ENCODE measurements at regions not wholly inside any gene's neighbourhood (a gene's known extent, or its start where the extent isn't known, plus 50 kb on each side); places are given as distances from the start of the nearest gene placed in this dataset.

GRCh38 chr12:42683933-42684801 lies 94.6 kb upstream of the PRICKLE1 start:
- Histone ChIP-seq H3K27me3 (no peaks in the 10 kb centered on the region), H3K9me3 (no peaks in the 10 kb centered on the region), H3K4me1 (peaks cover 0 to 9% (median 4%) of the 10 kb centered on the region in 4 donors), H3K27ac (no peak overlapping the region), H3K4me3 (no peak overlapping the region), H3K36me3 (no peaks in the 10 kb centered on the region)
- intact Hi-C loops (cut with DNase I), result no loop called here
- no peak for DNase-seq
- whole genome bisulfite sequencing, 2 donors, result 58 to 67% methylated on average over 4 of the region's 4 CpGs
- TF ChIP-seq EP300 (IDR thresholded peaks at IDR 0.05) (no peak), POLR2A (IDR thresholded peaks at IDR 0.05) (no peak), POLR2AphosphoS5 (IDR thresholded peaks at IDR 0.05) (no peak), CTCF (IDR thresholded peaks at IDR 0.05) (no peak)

- Histone ChIP-seq H3K9me3 (no peaks in the 10 kb centered on the region), H3K4me3 (no peak overlapping the region), H3K27ac (no peak overlapping the region), H3K36me3 (no peaks in the 10 kb centered on the region), H3K4me1 (peaks cover 0 to 17% (median 6%) of the 10 kb centered on the region in 4 donors), H3K27me3 (no peaks in the 10 kb centered on the region)
- WGBS, 2 donors, result 62 to 88% methylated on average over 1 of the region's 1 CpG
- no peak for DNase-seq
- intact Hi-C loops (cut with DNase I), result no loop called here
- TF ChIP-seq POLR2AphosphoS5 (IDR thresholded peaks at IDR 0.05), result no peak
- no peak for TF ChIP-seq CTCF (IDR thresholded peaks at IDR 0.05)
- no peak for TF ChIP-seq POLR2A (IDR thresholded peaks at IDR 0.05)
- no peak for TF ChIP-seq EP300 (IDR thresholded peaks at IDR 0.05)
Observed at GRCh38 chr12:42683266-42683665, 93.7 kb upstream of the PRICKLE1 start.

DNA sequence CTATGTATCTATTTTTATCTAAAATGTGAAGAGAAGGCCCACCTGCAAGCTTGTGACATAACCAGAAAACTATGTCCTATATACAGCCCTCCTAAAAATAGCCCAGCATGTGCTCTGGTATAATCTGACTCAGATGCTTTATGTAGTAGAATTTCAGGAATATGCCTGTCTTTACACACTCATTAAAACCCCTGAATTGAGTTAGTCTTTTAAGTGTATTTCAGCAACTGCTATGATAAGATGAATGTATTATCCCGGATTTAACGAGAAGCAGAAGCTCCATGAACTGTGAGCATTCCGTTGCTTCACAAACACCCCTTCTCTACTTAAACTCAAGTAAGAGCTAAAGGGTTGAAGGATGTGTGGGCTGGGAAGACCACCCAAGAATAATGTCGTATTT lies 89.9 kb upstream of the PRICKLE1 start:
- H3K36me3 ChIP-seq, result no peaks in the 10 kb centered on the region
- H3K9me3 ChIP-seq, result no peaks in the 10 kb centered on the region
- intact Hi-C loops (cut with DNase I), result no loop called here
- 62 to 77% methylated on average over 4 of the region's 4 CpGs for WGBS, 2 donors
- H3K27ac ChIP-seq, result peak overlapping the region in 1 of 4 donors; percentile 26
- no peaks in the 10 kb centered on the region for H3K27me3 ChIP-seq
- no peak for TF ChIP-seq POLR2A (IDR thresholded peaks at IDR 0.05)
- no peak for TF ChIP-seq CTCF (IDR thresholded peaks at IDR 0.05)
- TF ChIP-seq POLR2AphosphoS5 (IDR thresholded peaks at IDR 0.05), result no peak
- no peak for TF ChIP-seq EP300 (IDR thresholded peaks at IDR 0.05)
- no peak overlapping the region for H3K4me3 ChIP-seq
- peaks cover 0 to 18% (median 6%) of the 10 kb centered on the region in 4 donors for H3K4me1 ChIP-seq
- DNase-seq, result no peak

DNA sequence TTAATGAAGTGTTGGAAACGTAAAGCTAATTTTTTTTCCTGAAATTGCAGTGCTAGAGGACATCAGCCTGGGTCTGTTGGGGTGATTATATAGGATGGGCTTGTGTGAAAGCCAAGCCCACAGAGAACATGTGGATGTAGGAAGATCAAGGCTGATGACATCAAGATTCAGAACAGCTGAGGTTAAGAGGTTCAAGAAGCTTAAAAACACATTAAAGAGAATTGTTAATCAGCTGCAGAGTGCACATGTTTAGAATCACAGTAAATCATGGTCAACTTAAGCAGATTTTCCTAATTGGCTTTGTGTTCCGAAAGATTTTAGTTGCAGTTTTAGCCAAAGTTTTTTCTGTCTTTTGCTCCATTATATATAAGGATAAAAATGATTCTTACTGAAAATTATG lies 87.9 kb upstream of the PRICKLE1 start:
- Histone ChIP-seq H3K36me3 (no peaks in the 10 kb centered on the region), H3K4me1 (peaks cover 0 to 18% (median 6%) of the 10 kb centered on the region in 4 donors), H3K27ac (no peak overlapping the region), H3K9me3 (no peaks in the 10 kb centered on the region), H3K27me3 (no peaks in the 10 kb centered on the region), H3K4me3 (no peak overlapping the region)
- TF ChIP-seq POLR2AphosphoS5 (IDR thresholded peaks at IDR 0.05) (no peak), POLR2A (IDR thresholded peaks at IDR 0.05) (no peak), CTCF (IDR thresholded peaks at IDR 0.05) (no peak), EP300 (IDR thresholded peaks at IDR 0.05) (no peak)
- intact Hi-C loops (cut with DNase I), result no loop called here
- DNase-seq, result no peak
- 71 to 73% methylated on average over 2 of the region's 2 CpGs for WGBS, 2 donors
